Stimulated activated CD4-positive, alpha-beta T cell treated with anti-CD3 and anti-CD28 coated beads, Interleukin-4, amount 100 ng/mL, for 48 hours (primary cell): ENCODE measurements at regions not wholly inside any gene's neighbourhood (a gene's known extent, or its start where the extent isn't known, plus 50 kb on each side); places are given as distances from the start of the nearest gene placed in this dataset.

Experiments
- DNase-seq, 2 donors: peaks; one replicate each; pipeline ENCODE4 v3.0.0-alpha.2; 2020; ENCODE audit warnings: low read depth in 2 of 2

DNA sequence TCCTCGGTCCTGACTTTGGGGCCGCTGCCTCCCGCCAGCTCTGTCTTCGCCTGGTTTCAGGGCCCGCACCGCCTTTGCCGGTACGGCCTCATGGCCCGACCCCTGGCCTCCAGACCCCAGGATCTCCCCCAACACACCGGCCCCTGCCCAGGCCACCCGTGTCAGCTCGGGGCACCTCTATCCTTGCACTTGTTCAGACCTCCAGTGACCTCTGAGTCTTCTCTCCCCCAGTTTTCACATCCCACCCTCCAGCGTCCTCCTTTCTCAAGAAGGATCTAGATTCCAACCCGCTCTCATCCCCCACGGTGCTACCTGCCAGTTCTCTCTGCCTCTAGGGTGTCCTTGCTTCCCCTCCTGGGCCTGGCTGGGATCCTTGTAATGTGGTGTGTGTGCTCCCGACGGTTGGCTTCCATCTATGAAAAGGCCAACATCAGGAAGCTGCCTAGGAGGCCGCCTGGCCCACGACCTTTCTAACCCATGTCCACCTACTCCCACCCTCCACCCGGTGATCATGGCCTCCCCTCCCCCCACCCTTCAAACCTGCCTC lies 61.1 kb downstream of the SPATA31C2 start:
- no peak for DNase-seq

DNA sequence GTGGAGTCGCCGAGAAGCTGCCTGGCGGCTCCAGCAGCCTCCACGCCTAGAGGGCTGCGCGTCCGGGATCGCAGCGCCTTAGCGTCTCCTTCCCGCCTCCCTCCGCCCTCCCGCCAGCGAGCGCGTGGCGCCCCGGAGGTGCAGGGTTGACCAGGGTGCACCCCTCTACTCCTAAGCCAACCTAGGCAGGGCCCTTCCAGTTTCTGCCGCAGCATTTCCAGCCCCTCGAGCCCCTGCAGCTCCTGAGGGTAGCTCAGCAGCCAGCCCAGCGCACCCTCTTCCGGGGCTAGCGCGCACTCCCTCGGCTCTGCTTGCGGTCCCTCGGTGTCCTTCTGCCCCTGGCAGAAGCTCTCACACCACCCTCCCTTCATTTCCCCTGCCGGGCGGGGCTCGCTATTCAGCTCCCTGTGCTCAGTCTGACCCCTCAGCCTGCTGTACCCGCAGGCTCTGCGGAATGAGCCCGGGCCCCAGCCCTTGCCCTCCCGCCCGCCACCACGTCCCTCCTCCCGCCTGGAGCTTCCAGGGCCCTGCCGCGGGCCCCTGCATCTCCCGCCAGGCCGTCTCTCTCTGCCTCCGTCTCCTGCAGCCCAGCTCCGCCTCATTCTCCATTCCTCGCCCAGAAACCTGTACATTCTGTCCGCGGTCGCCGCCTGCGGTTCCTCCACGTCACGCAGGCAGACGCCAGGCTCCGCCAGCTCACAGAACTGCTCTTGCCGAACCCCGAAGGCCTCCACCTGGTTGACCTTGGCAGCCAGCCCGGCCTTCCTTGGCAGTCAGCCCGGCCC lies 61.8 kb downstream of the SPATA31C2 start:
- peak; percentile 32 to 33 for DNase-seq

DNA sequence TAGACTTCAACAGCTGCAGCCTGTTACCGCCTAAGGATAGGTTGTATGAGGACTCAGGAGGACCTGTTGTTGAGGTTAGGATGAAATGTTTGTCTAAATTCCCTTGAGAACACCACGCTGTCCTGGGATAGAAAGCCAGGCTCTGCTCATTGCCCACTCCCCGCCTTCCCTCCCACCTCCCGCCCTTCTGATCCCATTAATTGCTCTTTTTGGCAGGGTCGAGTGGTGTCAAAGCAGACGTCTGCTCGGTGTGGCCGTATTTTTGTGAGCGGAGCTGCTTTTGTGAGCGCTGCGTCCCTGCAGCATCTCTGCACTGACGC lies 62.3 kb downstream of the SPATA31C2 start:
- no peak for DNase-seq

DNA sequence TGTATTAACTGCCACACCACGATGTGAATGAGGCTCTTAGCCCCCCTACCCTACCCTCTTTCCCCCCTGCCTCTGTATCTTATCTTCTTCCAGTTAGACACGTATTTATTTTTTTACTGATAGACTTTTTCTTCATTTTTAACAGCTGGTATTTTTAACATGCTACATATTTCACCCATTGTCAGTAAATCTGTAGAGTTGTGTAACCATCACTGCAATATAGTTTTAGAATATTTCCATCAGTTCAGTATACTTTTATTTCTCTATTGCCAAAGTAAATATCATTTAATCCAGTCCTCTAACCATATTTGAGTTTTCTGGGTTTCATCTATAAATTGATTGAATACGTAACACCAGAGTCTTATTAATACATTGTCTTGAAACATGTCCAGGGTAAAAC lies 62.8 kb downstream of the SPATA31C2 start:
- no peak for DNase-seq

DNA sequence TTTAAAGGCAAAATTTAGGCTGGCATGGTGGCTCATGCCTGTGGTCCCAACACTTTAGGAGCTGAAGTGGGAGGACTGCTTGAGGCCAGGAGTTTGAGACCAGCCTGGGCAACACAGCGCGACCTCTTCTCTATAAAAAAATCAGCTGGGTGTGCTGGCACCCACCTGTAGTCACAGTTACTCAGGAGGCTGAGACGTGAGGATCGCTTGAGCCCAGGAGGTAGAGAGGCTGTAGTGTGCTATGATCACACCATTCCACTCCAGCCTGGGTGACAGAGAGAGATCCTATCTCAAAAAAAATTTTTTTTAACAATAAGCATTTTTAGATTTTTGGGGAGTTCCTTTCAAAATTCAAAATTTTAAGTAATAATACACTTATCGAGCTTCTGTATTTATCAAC lies 63.3 kb downstream of the SPATA31C2 start:
- DNase-seq, result no peak

DNA sequence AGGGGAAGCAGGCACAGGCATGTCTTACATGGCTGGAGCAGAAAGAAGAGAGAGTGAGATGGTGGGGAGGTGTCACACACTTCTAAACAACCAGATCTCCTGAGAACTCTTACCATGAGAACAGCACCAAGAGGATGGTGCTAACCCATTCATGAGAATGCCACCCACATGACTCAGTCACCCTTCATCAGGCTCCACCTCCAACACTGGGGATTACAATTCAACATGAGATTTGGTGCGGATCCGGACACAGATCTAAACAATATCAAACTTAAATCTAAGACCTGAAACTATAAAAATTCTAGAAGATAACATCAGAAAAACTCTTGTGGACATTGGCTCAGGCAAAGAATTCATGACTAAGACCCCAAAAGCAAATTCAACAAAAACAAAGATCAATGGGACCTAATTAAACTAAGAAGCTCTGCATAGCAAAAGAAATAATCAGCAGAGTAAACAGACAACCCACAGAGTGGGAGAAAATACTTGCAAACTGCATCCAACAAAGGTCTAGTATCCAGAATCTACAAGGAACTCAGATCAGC lies 65.4 kb downstream of the SPATA31C2 start:
- no peak for DNase-seq

DNA sequence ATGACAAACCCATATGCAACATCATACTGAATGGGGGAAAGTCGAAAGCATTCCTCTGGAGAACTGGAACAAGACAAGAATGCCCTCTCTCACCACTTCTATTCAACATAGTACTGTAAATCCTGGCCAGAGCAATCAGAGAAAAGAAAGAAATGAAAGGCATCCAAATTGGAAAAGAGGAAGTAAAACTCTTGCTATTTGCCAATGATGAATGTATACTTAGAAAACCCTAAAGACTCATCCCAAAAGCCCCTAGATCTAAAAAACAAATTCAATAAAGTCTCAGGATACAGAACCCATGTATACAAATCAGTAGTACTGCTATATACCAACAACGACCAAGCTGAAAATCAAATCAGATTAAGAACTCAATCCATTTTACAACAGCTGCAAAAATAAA lies 66.9 kb downstream of the SPATA31C2 start:
- DNase-seq, result no peak

DNA sequence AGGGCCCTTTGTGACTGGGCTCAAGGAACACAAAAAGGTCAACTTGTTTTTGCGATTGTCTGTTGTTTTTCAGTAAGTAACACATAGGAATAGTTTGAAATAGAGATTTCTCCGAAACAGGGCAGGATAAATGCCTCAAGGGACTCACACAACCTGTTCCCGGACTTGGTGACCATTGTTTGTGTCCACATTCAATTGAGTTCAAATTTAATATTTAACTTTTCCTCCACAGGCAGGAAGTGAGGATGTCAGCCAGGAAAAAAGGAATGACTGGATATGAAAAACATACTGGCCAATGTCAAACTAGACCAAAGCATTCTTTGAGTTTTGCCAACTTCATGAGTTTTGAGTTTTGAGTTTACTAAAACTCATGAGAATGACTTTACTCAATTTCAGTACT lies 72.7 kb downstream of the SPATA31C2 start:
- DNase-seq, result no peak

DNA sequence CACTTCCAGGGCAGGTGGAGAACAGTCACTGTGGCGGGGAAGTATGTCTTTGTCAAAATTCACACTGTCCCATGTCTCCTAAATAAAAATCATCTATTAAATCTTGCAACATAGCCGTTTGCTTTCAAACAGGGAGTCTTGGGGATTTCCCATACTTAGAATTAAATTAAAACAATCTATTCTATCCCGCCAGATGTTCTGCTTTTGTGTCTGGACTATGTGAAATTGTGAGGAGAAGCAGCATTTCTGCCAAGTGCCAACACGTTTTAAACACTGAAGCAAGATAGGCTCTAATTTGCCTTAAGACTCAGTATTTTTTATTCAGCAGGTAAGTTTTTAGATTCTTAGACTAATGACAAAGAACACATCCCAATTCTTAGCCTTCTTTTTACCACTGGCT lies 73.7 kb downstream of the SPATA31C2 start:
- DNase-seq, result no peak

DNA sequence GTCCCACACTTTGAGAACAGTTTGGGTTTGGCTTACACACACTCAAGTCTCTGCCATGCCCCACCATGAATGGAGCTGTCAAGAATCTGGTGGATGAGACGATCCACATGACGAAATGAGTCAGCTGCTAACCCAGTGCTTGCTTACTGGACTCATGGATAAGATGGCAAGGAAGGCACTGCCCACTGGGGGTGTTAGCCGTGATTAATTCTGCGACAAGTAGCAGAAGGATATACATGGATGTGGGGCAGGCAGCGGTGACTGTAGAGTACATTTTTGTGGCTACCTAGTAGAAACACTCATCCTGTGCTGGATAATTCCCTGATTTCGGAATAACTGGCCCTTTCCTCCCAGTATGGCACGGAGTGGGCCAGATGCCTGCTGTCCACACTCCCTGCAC lies 77.5 kb downstream of the SPATA31C2 start:
- DNase-seq, result no peak

DNA sequence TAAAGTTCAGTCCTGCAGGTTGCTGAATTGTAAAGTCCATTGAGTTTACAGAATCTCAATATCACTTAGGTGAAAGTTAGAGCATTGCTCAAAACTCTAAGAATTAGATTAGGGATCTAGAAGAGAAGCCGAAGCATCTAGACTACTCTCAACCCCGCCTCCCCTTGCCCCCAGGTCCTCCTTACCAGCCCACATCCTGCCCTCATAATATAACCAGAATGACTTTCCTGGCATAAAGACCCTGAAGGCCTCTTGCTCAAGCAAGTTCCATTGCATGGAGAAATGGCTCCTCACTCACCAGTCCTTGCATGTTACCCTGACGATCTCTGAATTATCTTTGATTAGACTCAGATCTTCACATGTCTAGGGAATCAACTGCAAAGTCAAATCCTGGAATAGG lies 78.8 kb downstream of the SPATA31C2 start:
- DNase-seq, result no peak

DNA sequence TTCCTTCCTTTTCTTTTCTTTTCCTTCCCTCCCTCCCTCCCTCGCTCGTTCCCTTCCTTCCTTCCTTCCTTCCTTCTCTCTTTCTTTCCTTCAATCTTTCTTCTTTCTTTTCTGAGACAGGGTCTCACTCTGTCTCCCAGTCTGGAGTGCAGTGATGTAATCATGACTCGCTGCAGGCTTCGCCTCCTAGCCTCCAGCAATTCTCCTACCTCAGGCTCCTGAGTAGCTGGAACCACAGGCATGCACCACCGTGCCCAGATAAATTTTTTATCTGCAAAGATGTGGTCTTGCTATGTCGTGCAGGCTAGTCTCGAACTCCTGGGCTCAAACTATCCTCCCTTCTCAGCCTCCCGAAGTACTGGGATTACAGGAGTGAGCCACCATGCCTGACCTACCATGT lies 81.4 kb downstream of the SPATA31C2 start:
- DNase-seq, result no peak

DNA sequence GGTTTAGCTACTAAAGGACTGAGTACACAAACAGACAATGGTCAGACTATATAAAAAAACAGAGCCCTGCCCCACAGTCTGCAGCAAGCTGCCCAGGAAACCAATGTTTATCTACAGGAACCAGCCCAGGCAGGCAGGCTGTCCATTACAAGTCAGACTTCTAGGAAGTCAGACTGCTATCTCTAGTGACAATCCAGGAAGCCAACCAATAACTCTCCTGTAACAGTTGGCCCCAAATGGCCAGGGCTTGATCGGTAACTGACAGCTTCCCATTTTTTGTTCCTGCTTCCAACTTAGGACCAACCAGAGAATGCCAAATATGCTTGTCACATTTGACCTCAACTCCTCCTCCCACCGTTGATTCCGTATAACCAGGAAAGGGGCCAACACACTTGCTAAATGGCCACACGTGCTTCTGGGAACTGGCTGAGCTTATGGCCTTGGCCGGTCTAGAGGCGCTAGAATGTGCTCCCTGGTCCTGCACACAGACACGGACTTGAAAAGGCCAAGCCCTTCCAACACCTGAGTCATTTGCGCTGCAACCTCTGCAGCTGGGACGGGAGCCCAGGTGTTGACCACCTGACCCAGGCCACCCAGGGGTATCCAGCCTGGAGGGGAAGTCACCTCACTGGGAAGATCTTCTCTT lies 79.6 kb upstream of the CDK20 start:
- DNase-seq, result no peak

DNA sequence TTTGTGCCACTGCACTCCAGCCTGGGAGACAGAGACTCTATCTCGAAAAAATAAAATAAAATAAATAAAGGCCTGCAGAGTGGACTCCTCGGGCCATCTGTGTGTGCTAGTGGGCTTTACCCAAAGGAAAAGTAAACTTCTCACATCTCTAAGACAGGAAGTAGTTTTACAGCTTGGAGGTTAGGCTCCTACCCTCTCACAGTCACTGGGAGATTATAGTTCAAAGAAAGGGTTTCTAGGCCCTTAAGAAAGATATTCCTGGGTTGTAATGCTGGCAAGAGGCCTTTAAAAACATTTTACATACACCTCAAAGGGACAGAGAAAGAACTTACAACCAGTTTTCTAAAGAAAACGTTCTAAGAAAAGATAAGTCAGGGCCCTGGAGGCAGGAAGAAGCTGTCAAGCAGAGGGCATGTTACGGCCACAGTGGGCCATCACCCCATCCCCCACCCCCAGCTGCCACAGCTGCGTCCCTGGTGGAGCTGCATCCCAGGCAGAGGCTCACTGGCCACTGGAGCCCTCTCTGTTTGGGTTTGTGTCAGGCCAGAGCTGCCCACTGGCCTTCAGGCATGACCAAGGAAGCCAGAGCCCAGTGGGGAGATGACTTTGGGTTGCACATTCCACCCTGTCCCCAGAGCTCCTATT lies 78.1 kb upstream of the CDK20 start:
- no peak for DNase-seq

DNA sequence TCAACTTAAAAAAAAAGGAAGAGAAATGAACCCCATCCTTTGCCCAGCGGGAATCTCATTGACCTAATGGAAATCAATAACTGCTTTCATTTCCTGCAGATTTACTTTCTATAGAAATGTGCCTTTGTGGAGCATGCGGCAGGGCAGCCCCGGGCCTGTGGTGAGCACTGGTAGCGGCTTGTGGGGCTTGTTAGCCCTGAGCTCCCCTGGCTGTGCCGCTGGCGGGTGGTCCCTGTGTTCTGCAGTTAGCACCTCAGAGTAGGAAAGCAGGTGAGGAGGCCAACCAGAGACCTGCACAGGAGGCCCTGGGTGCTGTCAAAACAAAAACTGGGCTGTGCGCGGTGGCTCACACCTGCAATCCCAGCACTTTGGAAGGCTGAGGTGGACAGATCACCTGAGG lies 76.8 kb upstream of the CDK20 start:
- DNase-seq, result no peak

DNA sequence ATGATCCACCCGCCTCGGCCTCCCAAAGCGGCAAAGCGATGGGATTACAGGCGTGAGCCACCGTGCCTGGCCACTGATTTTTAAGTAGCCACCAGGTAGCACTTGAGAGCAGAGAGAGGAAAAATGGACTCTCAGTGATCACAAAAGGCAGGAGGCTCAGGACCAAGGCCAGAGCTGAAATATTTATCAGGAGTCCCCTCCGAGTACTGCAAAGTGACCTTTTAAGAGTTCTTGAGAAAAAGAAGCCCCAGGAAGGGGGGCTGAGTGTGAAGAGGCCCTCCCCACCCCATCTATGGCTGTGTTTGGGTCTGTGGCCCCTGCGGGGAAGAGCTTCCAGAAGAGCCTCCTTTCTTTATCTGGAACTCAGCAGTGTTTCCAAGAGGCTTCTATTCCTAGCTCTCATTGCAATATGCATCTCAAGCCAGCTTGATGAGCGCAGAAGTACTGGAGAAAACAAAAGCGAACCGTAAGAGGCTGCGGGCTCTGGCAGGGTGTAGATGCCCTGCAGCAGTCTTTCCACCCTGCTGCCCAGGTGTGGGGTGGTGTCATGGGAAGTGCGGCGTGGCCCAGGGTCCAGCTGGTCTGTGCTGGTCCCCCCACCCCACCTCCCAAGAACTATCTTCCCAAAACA lies 75.5 kb upstream of the CDK20 start:
- no peak for DNase-seq

DNA sequence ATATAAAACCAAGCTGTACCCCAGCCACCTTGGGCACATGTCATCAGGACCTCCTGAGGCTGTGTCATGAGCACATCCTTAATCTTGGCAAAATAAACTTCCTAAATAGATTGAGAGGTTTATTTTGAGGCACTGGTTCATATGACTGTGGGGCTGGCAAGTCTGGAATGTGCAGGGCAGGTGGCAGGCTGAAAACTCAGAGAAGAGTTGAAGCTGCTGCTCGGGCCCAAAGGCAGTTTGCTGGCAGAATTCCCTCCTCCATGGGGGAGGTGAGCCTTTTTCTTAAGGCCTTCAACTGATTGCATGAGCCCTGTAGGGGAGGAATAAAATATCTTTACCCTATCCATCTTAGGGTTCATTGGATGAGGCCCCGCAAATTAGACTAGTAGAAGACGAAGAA lies 72.2 kb upstream of the CDK20 start:
- DNase-seq, result no peak

DNA sequence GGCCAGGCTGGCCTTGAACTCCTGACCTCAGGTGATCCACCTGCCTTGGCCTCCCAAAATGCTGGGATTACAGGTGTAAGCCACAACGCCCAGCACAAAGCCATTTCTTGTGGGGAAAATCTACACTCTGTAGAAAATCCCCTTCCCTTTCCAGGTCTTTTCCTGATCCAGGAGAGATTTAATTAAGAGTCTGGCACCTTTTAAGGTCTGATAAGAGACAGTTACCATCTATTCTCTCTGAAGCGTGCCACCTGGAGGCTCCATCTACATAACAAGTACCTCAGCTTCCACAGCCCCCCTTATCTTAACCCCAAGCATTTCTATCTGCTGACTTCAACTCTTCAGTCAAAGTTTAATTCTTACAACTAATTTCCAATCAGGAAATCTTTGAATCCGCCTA lies 71.4 kb upstream of the CDK20 start:
- no peak for DNase-seq

DNA sequence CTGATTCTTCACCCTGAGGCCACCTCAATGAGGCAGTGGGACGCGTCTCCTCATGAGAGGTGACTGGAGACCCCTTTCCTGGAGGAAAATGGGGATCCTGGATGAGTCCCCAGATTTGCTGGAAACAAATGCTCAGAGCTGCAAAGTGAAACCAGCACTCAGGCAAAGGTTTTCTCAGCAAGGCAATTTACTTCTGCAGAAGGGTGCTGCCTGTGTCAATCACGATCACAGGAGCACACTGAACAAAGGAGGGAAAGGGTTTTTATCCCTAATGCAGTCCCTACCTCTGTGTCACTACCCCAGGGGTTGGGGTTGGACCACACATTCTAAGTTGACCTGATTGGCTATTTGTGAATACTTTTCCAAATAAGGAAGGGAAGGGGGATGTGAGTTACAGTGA lies 69.9 kb upstream of the CDK20 start:
- no peak for DNase-seq

DNA sequence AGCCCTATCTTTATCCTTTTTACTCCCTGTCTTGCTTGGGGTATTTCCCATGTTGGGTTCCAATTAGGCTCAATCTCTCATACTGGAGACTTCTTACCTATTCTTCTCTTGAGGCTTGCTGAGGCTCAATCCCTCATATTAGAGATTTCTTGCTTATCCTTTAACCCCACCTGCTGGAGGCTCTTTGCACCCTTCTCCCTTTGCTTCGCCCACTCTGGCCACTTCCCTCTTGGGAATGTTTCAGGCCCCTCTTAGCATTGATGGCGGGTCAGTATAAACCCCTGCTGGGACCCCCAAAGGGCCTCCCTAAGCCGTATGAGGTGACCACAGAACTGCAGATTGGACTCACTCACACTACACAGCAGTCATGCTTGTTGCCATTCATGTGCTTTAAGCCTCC lies 69.3 kb upstream of the CDK20 start:
- no peak for DNase-seq

DNA sequence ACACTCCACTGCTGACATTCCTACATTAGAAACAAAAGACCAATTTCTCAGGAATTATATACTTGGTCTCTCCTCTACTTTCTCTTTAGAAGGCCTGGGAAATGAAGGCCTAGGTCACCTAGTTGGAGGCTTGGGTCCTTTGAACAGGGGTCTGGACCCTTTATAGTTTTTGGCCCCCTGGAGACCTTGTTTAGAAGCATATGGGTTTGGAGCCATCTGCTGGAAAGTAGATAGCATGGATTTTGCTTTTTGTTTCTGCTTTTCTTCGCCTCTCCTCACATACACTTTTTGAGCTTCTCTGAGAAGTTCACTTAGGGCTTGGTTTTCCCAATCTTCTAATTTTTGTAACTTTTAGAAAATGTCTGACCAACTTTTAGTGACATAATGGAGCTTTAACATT lies 67.1 kb upstream of the CDK20 start:
- no peak for DNase-seq

DNA sequence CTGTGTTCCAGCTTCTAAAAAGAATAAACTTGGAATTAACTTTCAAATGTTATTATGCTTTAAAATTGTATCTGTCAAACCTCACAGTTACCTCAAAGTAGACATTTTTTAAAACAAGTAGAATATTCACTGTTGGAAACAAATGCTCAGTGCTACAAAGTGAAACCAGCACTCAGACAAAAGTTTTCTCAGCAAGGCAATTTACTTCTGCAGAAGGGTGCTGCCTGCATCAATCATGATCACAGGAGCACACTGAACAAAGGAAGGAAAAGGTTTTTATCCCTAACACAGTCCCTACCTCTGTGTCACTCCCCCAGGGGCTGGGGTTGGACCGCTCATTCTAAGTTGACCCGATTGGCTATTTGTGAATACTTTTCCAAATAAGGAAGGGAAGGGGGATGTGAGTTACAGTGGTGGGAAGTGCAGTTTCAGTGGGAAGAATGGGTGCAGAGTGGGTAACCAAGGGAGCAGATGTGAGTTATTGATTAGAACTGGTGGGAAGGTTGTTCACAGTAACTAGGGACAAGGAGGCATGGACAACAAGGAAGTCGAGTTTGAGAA lies 63.0 kb upstream of the CDK20 start:
- DNase-seq, result no peak
